Endothelial cell of umbilical vein (primary cell): ENCODE measurements at regions not wholly inside any gene's neighbourhood (a gene's known extent, or its start where the extent isn't known, plus 50 kb on each side); places are given as distances from the start of the nearest gene placed in this dataset.

Experiments used
- BruUV-seq: library from RNA; stranded (reverse); fragments of 400-500 nt; replicated peaks from 2 replicates; lab custom pipeline; 2021; lab: Mats Ljungman, UMichigan
- CTCF ChIA-PET: fragments of 300-600, 350-600 bp; sonication (Branson Sonifier 250); formaldehyde crosslinking; loops from one replicate; lab custom pipeline; 2021; ENCODE audit warnings: antibody characterized with exemption, inconsistent platforms; lab: Charles Lee
- POLR2A ChIA-PET: fragments of 300-600, 350-600 bp; sonication (Branson Sonifier 250); formaldehyde crosslinking; loops from one replicate; lab custom pipeline; 2021; ENCODE audit warnings: antibody characterized with exemption, inconsistent platforms; lab: Charles Lee
- DNase-seq: peaks from one replicate; pipeline ENCODE4 v3.0.0-alpha.2; 2011; ENCODE audit warnings: low read depth, low spot score
- FAIRE-seq: peaks from 2 replicates; lab custom pipeline; 2011; peaks lifted over from hg19 to GRCh38; lab: Jason Lieb, UNC
- H2AFZ ChIP-seq: 2 replicates; pipeline ENCODE4 v1.6.0; 2012; ENCODE audit warnings: low read depth, low read length, control low read depth, inconsistent platforms
- H3K27ac ChIP-seq: 2 replicates; pipeline ENCODE4 v1.5.1; 2011; ENCODE audit warnings: low read depth, mild to moderate bottlenecking, control low read depth, low read length, moderate library complexity; ENCODE audit not compliant: insufficient read depth
- H3K27me3 ChIP-seq, 2 experiments: 2 replicates each; pipeline versions ENCODE4 v1.6.0 to v1.6.1; 2011; ENCODE audit warnings: low read length in 2 of 2, mixed read lengths in 1 of 2; ENCODE audit not compliant: control insufficient read depth in 2 of 2, insufficient read depth in 2 of 2
- H3K36me3 ChIP-seq, 2 experiments: 2 replicates in 1 of 2; 3 replicates in 1 of 2; pipeline ENCODE4 v1.5.1; 2011; ENCODE audit warnings: low read length in 2 of 2, mild to moderate bottlenecking in 1 of 2, moderate library complexity in 1 of 2; ENCODE audit not compliant: control insufficient read depth in 2 of 2, insufficient read depth in 2 of 2; ENCODE audit errors: extremely low read depth in 1 of 2
- H3K4me1 ChIP-seq: 3 replicates; pipeline ENCODE4 v1.5.1; 2011; ENCODE audit warnings: mild to moderate bottlenecking, low read length; ENCODE audit not compliant: control insufficient read depth, insufficient read depth; ENCODE audit errors: extremely low read depth
- H3K4me2 ChIP-seq: 2 replicates; pipeline ENCODE4 v1.6.1; 2011; ENCODE audit warnings: low read length, control low read depth, mixed read lengths; ENCODE audit not compliant: insufficient read depth
- H3K4me3 ChIP-seq, 3 experiments: fragments of 200-600 bp in 1 of 3; sonication (generic), shearing (Covaris generic) in 1 of 3; replicated peaks in 1 of 3; 2 replicates each; pipeline ENCODE4 v1.5.1; 2011 to 2016; ENCODE audit warnings: control low read depth in 3 of 3, low read length in 3 of 3, mild to moderate bottlenecking in 2 of 3, inconsistent platforms in 1 of 3, low read depth in 1 of 3, moderate library complexity in 1 of 3; ENCODE audit not compliant: insufficient read depth in 1 of 3
- H3K79me2 ChIP-seq: 2 replicates; pipeline ENCODE4 v1.6.0; 2012; ENCODE audit warnings: low read length, inconsistent platforms; ENCODE audit not compliant: control insufficient read depth, insufficient read depth
- H3K9ac ChIP-seq: replicated peaks from 2 replicates; pipeline ENCODE3; 2011; ENCODE audit warnings: low read length, control low read depth; ENCODE audit not compliant: insufficient read depth; ENCODE audit errors: extremely low read depth
- H3K9me1 ChIP-seq: replicated peaks from 3 replicates; pipeline ENCODE4 v1.6.0; 2011; ENCODE audit warnings: mild to moderate bottlenecking, low read length; ENCODE audit not compliant: control insufficient read depth, insufficient read depth; ENCODE audit errors: extremely low read depth
- H3K9me3 ChIP-seq: replicated peaks from 2 replicates; pipeline ENCODE4 v1.5.1; 2012; ENCODE audit warnings: low read length, inconsistent platforms; ENCODE audit not compliant: control insufficient read depth, insufficient read depth
- H4K20me1 ChIP-seq: replicated peaks from 2 replicates; pipeline ENCODE3; 2011; ENCODE audit warnings: mild to moderate bottlenecking, low read length; ENCODE audit not compliant: control insufficient read depth, insufficient read depth; ENCODE audit errors: extremely low read depth
- CTCF ChIP-seq, 2 donors: IDR thresholded peaks; 1 replicate in 1 of 2; 2 replicates in 1 of 2; pipeline ENCODE4 v1.5.1; 2011; ENCODE audit warnings: low read length in 2 of 2, mild to moderate bottlenecking in 2 of 2, moderate library complexity in 2 of 2, control low read depth in 1 of 2, inconsistent platforms in 1 of 2, low read depth in 1 of 2; ENCODE audit not compliant: insufficient read depth in 1 of 2; ENCODE audit errors: extremely low read depth in 1 of 2
- EZH2 ChIP-seq: IDR thresholded peaks from 2 replicates; pipeline ENCODE4 v1.6.1; 2012; ENCODE audit warnings: borderline replicate concordance, low read depth, mild to moderate bottlenecking, moderate library complexity, low read length, inconsistent platforms; ENCODE audit not compliant: severe bottlenecking
- GATA2 ChIP-seq: IDR thresholded peaks from 2 replicates; pipeline ENCODE4 v1.7.0; 2011; ENCODE audit warnings: low read depth, mild to moderate bottlenecking, moderate library complexity, mixed read lengths, low read length; ENCODE audit not compliant: insufficient read length, insufficient read depth
- MYC ChIP-seq: IDR thresholded peaks from one replicate; pipeline ENCODE4 v1.6.1; 2011; ENCODE audit warnings: mild to moderate bottlenecking, low read depth, low read length
- POLR2A ChIP-seq: IDR thresholded peaks from 2 replicates; pipeline ENCODE4 v1.6.1; 2012; ENCODE audit warnings: low read depth, mild to moderate bottlenecking, control low read depth, low read length
- dilution Hi-C: fragments of 300-500 bp; cut with MboI; formaldehyde crosslinking; loops from one replicate; pipeline ENCODE4 v1.15.0; 2019; ENCODE audit warnings: low sequenced_read_pairs; ENCODE audit not compliant: extremely low pct_ligation_motif_present
- intact Hi-C: fragments of 100-400 bp; cut with micrococcal nuclease; formaldehyde crosslinking; loops from one replicate; pipeline ENCODE4 v1.10.0; 2022
- TF ChIP-seq, protein P1 (sequence below): IDR thresholded peaks from 2 replicates; pipeline ENCODE4 v1.6.1; 2011; ENCODE audit not compliant: insufficient read depth, insufficient read length

DNA sequence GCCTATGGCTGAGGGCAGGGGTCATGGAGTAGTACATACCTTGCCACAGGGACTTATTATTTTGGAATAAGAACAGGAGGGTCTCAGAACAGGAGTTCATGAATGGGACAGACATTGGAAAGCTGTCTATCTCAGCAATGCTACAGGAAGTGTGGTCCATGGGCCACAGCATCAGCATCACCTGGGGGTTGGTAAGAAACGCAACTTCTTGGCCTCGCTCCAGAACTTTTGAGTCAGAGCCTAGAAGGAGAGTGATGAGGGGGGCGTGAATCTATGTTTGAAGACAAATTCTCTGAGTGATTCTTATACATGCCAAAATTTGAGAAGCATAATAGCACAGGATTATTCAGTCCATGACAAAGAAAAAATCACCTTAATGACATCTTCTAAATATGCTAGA lies 156.6 kb downstream of the RPAP3 start:
- intact Hi-C loops = loop anchor here (10.0 kb wide), 1 partner anchor 514 kb away; no protein-coding TSS in a partner anchor
- H3K79me2 ChIP-seq = no peaks in the 10 kb centered on the region
- no peak overlapping the region for H3K4me2 ChIP-seq
- FAIRE-seq (no peak), DNase-seq (no peak)
- POLR2A ChIA-PET = no interaction called here
- TF ChIP-seq GATA2 (no peak), CTCF (IDR thresholded peaks at IDR 0.05; ENCODE audit: extremely low read depth in 1 of 2, insufficient read depth in 1 of 2, low read depth in 1 of 2, low read length in 2 of 2) (no peak), EZH2 (no peak), POLR2A (no peak), MYC (no peak)
- TF ChIP-seq, protein P1, sequence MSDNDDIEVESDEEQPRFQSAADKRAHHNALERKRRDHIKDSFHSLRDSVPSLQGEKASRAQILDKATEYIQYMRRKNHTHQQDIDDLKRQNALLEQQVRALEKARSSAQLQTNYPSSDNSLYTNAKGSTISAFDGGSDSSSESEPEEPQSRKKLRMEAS = no peak
- H3K27ac ChIP-seq = no peak overlapping the region
- dilution Hi-C loops = no loop called here
- no peak overlapping the region for H2AFZ ChIP-seq
- no peaks in the 10 kb centered on the region for H3K9me3 ChIP-seq
- no peaks in the 10 kb centered on the region for H3K4me1 ChIP-seq
- no peaks in the 10 kb centered on the region for H4K20me1 ChIP-seq
- no peaks in the 10 kb centered on the region for H3K9me1 ChIP-seq
- CTCF ChIA-PET = interaction anchor here (1.6 kb wide), 1 partner anchor 517 kb away, joined by 8 read pairs; no protein-coding TSS in a partner anchor
- no peak overlapping the region for H3K9ac ChIP-seq
- H3K4me3 ChIP-seq = no peak overlapping the region
- no TSS peak for BruUV-seq
- peaks cover 0 to 3% of the 10 kb centered on the region in 2 experiments for H3K27me3 ChIP-seq
- H3K36me3 ChIP-seq = no peaks in the 10 kb centered on the region
